Adrenal gland (tissue), 9 donors: ENCODE measurements at regions not wholly inside any gene's neighbourhood (a gene's known extent, or its start where the extent isn't known, plus 50 kb on each side); places are given as distances from the start of the nearest gene placed in this dataset.
A peak's percentile ranks its signal among the peaks of the same experiment; 100 is the strongest.

Source experiments
- DNase-seq, 7 donors: peaks; one replicate each; pipeline ENCODE4 v3.0.0-alpha.2; 2019 to 2020
- H3K27ac ChIP-seq, 5 donors: fragments of 200-600 bp; sonication (generic) in 4 of 5; 1 replicate in 3 of 5; 2 replicates in 2 of 5; pipeline versions ENCODE4 v1.5.1 to v1.8.0; 2016 to 2020; ENCODE audit warnings: mild to moderate bottlenecking in 1 of 5
- H3K27me3 ChIP-seq: fragments of 200-600 bp; 2 replicates; pipeline ENCODE4 v1.8.0; 2021
- H3K36me3 ChIP-seq, 2 donors: fragments of 200-600 bp; replicated peaks in 1 of 2; 1 replicate in 1 of 2; 2 replicates in 1 of 2; pipeline versions ENCODE4 v1.5.1 to v1.8.0; 2018 to 2022
- H3K4me1 ChIP-seq, 2 donors: fragments of 200-600 bp; replicated peaks in 1 of 2; 1 replicate in 1 of 2; 2 replicates in 1 of 2; pipeline versions ENCODE4 v1.5.1 to v1.8.0; 2018 to 2021
- H3K4me3 ChIP-seq, 4 donors: fragments of 200-600 bp; sonication (generic) in 3 of 4; one replicate each; pipeline ENCODE4 v1.5.1; 2016 to 2018
- H3K9me3 ChIP-seq, 3 donors: fragments of 200-600 bp; sonication (generic) in 1 of 3; replicated peaks in 1 of 3; 1 replicate in 2 of 3; 2 replicates in 1 of 3; pipeline versions ENCODE4 v1.5.1 to v1.8.0; 2016 to 2021
- CTCF ChIP-seq, 6 experiments: fragments of 450-650 bp in 4 of 6; fragments of 200-600 bp in 2 of 6; sonication (generic) in 1 of 6; IDR thresholded peaks; 1 replicate in 5 of 6; 2 replicates in 1 of 6; pipeline versions ENCODE4 v1.5.1 to v1.8.0; 2016 to 2021; ENCODE audit warnings: antibody characterized with exemption in 6 of 6, mild to moderate bottlenecking in 2 of 6, moderate library complexity in 1 of 6
- POLR2A ChIP-seq, 2 donors: fragments of 450-650 bp; IDR thresholded peaks; one replicate each; pipeline ENCODE4 v1.6.1; 2017; ENCODE audit warnings: antibody characterized with exemption in 2 of 2, mild to moderate bottlenecking in 2 of 2, moderate library complexity in 1 of 2
- WGBS, 4 donors: extraction: QIAGEN DNeasy Blood & Tissue Kit in 2 of 4; methylation state at CpG; one replicate each; pipeline versions ENCODE4 v1.1.5 to v1.1.7; 2013 to 2017; 5-methylcytosine and 5-hydroxymethylcytosine counted together
- intact Hi-C, 2 donors: fragments of 100-400 bp; cut with DNase I; formaldehyde crosslinking; loops; one replicate each; pipeline versions ENCODE4 v1.14.1 to v1.15.0; 2022 to 2023
- donor health status: healthy with polysubstance abuse.
- donor health status: Bipolar disorder and iron deficiency.
- donor health status: DM: yes; HTN: yes; CAD: no.
- donor health status: DM: no; HTN: no; CAD: no.
- donor health status: DM: no; HTN: no; CAD: no.

DNA sequence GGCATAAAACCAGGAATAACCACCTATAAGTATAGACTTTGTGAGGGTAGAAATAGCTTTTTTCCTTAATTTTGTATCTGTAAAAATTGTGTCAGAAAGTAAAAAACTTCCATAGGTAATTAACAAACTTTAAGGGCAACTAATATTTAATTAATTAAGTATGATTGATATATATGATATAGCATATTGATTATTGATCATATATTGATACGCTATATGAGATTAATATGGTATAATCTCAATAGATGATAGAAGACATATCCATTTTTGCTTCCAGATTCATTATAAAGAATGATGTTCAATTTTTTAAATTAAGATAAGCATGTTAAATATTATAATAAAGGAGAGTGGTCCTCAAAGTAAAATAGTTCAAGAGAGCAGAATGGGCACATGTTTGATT, 99.3 kb upstream of the VAV3 start:
- H3K27me3 ChIP-seq = no peaks in the 10 kb centered on the region
- 42 to 92% (median 70%) methylated on average over 1 of the region's 1 CpG for WGBS, 4 donors
- no peaks in the 10 kb centered on the region for H3K4me1 ChIP-seq

GRCh38 chr1:108063703-108064102, 98.7 kb upstream of the VAV3 start:
- WGBS, 4 donors = 36 to 82% (median 70%) methylated on average over 1 of the region's 1 CpG
- no peak for TF ChIP-seq POLR2A (IDR thresholded peaks at IDR 0.05)
- no peak for DNase-seq
- Histone ChIP-seq H3K4me1 (no peaks in the 10 kb centered on the region), H3K27ac (no peak overlapping the region), H3K36me3 (no peaks in the 10 kb centered on the region), H3K27me3 (no peaks in the 10 kb centered on the region), H3K9me3 (no peaks in the 10 kb centered on the region), H3K4me3 (no peak overlapping the region)
- intact Hi-C loops = no loop called here

More for the DNA sequence above, 99.3 kb upstream of the VAV3 start:
- Histone ChIP-seq H3K4me3 (no peak overlapping the region), H3K27ac (no peak overlapping the region), H3K9me3 (no peaks in the 10 kb centered on the region), H3K36me3 (no peaks in the 10 kb centered on the region)
- intact Hi-C loops = no loop called here
- TF ChIP-seq CTCF (IDR thresholded peaks at IDR 0.05) = no peak
- TF ChIP-seq POLR2A (IDR thresholded peaks at IDR 0.05) = no peak
- DNase-seq = no peak

DNA sequence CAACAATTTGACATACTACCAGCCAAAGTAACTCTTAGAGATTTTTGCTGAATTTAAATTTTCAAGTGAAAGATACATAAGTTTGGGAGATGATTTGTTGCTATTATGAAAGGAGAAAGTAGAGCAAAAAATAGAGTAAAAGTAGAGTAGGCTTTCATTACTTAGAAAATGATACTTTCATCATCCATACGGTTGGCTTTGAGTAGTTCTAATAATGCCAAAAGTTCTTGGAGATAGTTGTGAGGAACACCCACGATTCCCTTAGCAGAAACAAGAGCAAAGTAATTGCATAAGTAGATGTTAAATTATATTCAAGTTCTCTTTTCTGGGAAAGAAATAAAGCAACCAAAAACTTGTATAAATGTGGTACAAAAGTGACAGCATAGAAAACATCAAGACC, 95.0 kb upstream of the VAV3 start:
- Histone ChIP-seq H3K36me3 (no peaks in the 10 kb centered on the region), H3K4me3 (no peak overlapping the region), H3K4me1 (no peaks in the 10 kb centered on the region), H3K9me3 (no peaks in the 10 kb centered on the region), H3K27me3 (no peaks in the 10 kb centered on the region), H3K27ac (no peak overlapping the region)
- intact Hi-C loops = no loop called here
- 28 to 35% (median 31%) methylated on average over 2 of the region's 2 CpGs for WGBS, 4 donors
- TF ChIP-seq CTCF (IDR thresholded peaks at IDR 0.05) (no peak), POLR2A (IDR thresholded peaks at IDR 0.05) (no peak)
- DNase-seq = no peak

DNA sequence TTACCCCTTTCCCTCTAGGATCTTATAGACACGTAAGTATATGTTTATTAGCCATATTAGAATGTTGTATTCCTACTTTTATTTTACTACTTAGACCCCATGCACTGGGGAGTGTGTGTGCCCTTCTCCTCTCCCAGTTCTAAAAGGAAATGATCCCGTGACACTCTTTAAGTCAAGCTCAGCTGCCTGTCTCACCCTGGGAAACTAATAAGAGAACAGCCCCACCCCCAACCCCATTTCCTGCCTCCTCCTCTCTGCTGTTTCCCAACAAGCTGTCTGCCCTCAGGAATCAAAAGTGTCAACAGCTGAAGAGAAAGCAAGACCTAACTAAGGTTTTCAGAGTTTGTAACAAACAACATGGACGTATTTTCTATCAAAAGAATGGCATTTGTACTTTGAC, 92.6 kb upstream of the VAV3 start:
- H3K4me1 ChIP-seq = no peaks in the 10 kb centered on the region
- no peaks in the 10 kb centered on the region for H3K36me3 ChIP-seq
- H3K27me3 ChIP-seq = no peaks in the 10 kb centered on the region
- peak; percentile 37 to 80 (median 61) for DNase-seq
- no peak for TF ChIP-seq CTCF (IDR thresholded peaks at IDR 0.05)
- no peak for TF ChIP-seq POLR2A (IDR thresholded peaks at IDR 0.05)
- no peak overlapping the region for H3K4me3 ChIP-seq
- 38 to 54% (median 48%) methylated on average over 3 of the region's 3 CpGs for WGBS, 4 donors
- H3K27ac ChIP-seq = peak overlapping the region in 1 of 5 donors; percentile 31
- no peaks in the 10 kb centered on the region for H3K9me3 ChIP-seq
- intact Hi-C loops = no loop called here

DNA sequence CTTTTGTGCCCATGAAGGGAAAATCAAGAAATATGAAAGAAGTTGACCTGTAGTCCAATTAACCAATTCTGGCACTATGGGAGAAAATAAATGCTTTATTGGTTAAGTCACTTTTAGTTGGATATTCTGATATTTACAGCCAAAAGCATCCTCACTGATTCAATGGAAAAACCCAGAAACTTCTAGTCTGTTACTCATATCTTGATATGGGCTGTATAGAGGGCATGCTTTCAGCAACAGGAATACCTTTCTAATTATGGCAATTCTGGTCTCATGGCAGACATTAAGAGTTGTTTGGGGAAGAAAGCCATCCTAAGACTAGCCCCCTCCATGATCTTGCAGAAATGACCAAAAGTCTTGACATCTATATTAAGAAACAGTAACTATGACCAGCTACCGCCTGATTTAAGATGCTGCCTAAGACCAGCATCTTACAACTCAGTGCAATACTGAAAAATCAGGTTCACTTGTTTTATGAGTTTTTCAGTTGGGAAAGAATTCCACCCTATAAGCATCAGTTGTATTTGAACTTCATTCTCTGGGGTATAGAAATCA, 91.5 kb upstream of the VAV3 start:
- TF ChIP-seq POLR2A (IDR thresholded peaks at IDR 0.05) (no peak), CTCF (IDR thresholded peaks at IDR 0.05) (no peak)
- DNase-seq = no peak
- no peak overlapping the region for H3K27ac ChIP-seq
- H3K36me3 ChIP-seq = no peaks in the 10 kb centered on the region
- 81 to 92% (median 89%) methylated on average over 1 of the region's 1 CpG for WGBS, 4 donors
- H3K27me3 ChIP-seq = no peaks in the 10 kb centered on the region
- no peaks in the 10 kb centered on the region for H3K4me1 ChIP-seq
- no peaks in the 10 kb centered on the region for H3K9me3 ChIP-seq
- intact Hi-C loops = no loop called here
- no peak overlapping the region for H3K4me3 ChIP-seq
